T-cell (primary cell): ENCODE measurements at regions not wholly inside any gene's neighbourhood (a gene's known extent, or its start where the extent isn't known, plus 50 kb on each side); places are given as distances from the start of the nearest gene placed in this dataset.
"Not testable (repeated sequence)": the region's sequence is repeated elsewhere in the genome, so short reads cannot be mapped to it uniquely, and the experiment has no call there.

Experiments
- ATAC-seq, 4 experiments: fragments of 200-7000 bp in 3 of 4; fragments of 150-1000 bp in 1 of 4; cut with Tn5 transposase; replicated peaks in 1 of 4; 1 replicate in 3 of 4; 2 replicates in 1 of 4; pipeline ENCODE4 v1.10.0; 2021; ENCODE audit warnings: moderate library complexity in 3 of 4, mild to moderate bottlenecking in 2 of 4, moderate number of reproducible peaks in 1 of 4
- CTCF ChIA-PET, 2 donors: fragments of 300-600 bp; sonication (Branson Sonifier 250); formaldehyde crosslinking; loops; one replicate each; lab custom pipeline; 2022; ENCODE audit warnings: antibody characterized with exemption in 2 of 2; lab: Charles Lee
- POLR2A ChIA-PET, 2 donors: fragments of 300-600 bp; sonication (Branson Sonifier 250); formaldehyde crosslinking; loops; one replicate each; lab custom pipeline; 2022; ENCODE audit warnings: antibody characterized with exemption in 2 of 2; lab: Charles Lee
- DNase-seq, 35 experiments: peaks; one replicate each; pipeline versions ENCODE4 v3.0.0 to v3.0.0-alpha.2; 2013 to 2023
- H3K27ac ChIP-seq: one replicate; pipeline ENCODE4 v1.5.1; 2013; ENCODE audit warnings: low read length
- H3K27me3 ChIP-seq, 2 experiments: replicated peaks in 1 of 2; 1 replicate in 1 of 2; 2 replicates in 1 of 2; pipeline versions ENCODE4 v1.6.1 to v1.7.0; 2013; ENCODE audit warnings: low read length in 1 of 2, mixed read lengths in 1 of 2; ENCODE audit not compliant: control insufficient read depth in 2 of 2, insufficient read depth in 2 of 2; ENCODE audit errors: extremely low read depth in 1 of 2
- H3K36me3 ChIP-seq, 2 donors: 1 replicate in 1 of 2; 2 replicates in 1 of 2; pipeline versions ENCODE4 v1.6.1 to v1.7.0; 2013; ENCODE audit warnings: low read length in 1 of 2; ENCODE audit not compliant: control insufficient read depth in 2 of 2, insufficient read depth in 1 of 2; ENCODE audit errors: extremely low read depth in 1 of 2
- H3K4me1 ChIP-seq, 2 experiments: 1 replicate in 1 of 2; 2 replicates in 1 of 2; pipeline versions ENCODE4 v1.6.1 to v1.7.0; 2013; ENCODE audit warnings: low read length in 2 of 2, mixed read lengths in 1 of 2; ENCODE audit not compliant: insufficient read depth in 2 of 2, control insufficient read depth in 1 of 2; ENCODE audit errors: extremely low read depth in 1 of 2
- H3K4me3 ChIP-seq, 2 donors: 1 replicate in 1 of 2; 2 replicates in 1 of 2; pipeline versions ENCODE4 v1.5.1 to v1.7.0; 2013; ENCODE audit warnings: mild to moderate bottlenecking in 2 of 2, low read length in 1 of 2, moderate library complexity in 1 of 2; ENCODE audit not compliant: control insufficient read depth in 1 of 2; ENCODE audit errors: extremely low read depth in 1 of 2
- H3K9me3 ChIP-seq: 2 replicates; pipeline ENCODE4 v1.7.0; 2013
- H3K27ac Mint-ChIP-seq, 2 donors: one replicate each; pipeline ENCODE4 v1.8.0; 2020 to 2021; ENCODE audit warnings: mild to moderate bottlenecking in 2 of 2, mixed read lengths in 2 of 2
- H3K27me3 Mint-ChIP-seq, 2 donors: one replicate each; pipeline ENCODE4 v1.8.0; 2021 to 2022; ENCODE audit warnings: mixed read lengths in 2 of 2
- H3K36me3 Mint-ChIP-seq: one replicate; pipeline ENCODE4 v1.8.0; 2021; ENCODE audit warnings: mixed read lengths
- H3K4me1 Mint-ChIP-seq, 3 donors: one replicate each; pipeline ENCODE4 v1.8.0; 2020 to 2022; ENCODE audit warnings: mixed read lengths in 3 of 3, mild to moderate bottlenecking in 1 of 3
- H3K4me3 Mint-ChIP-seq, 3 donors: one replicate each; pipeline ENCODE4 v1.8.0; 2020 to 2022; ENCODE audit warnings: mild to moderate bottlenecking in 3 of 3, mixed read lengths in 3 of 3, moderate library complexity in 3 of 3
- H3K9me3 Mint-ChIP-seq, 3 donors: one replicate each; pipeline ENCODE4 v1.8.0; 2020 to 2022; ENCODE audit warnings: mixed read lengths in 3 of 3
- WGBS: methylation state at CpG from one replicate; pipeline ENCODE4 v1.1.5; 2013; ENCODE audit warnings: missing lambda C conversion rate; ENCODE audit not compliant: insufficient coverage; 5-methylcytosine and 5-hydroxymethylcytosine counted together

- no peaks in the 10 kb centered on the region for H3K4me1 Mint-ChIP-seq
- peaks cover 0 to 17% of the 10 kb centered on the region in 2 experiments for H3K27me3 ChIP-seq
- WGBS: 73% methylated on average over 6 of the region's 8 CpGs
- H3K4me1 ChIP-seq: no peaks in the 10 kb centered on the region
- H3K36me3 Mint-ChIP-seq: no peaks in the 10 kb centered on the region
- POLR2A ChIA-PET: no interaction called here
- peaks cover 0 to 16% of the 10 kb centered on the region in 2 donors for H3K27me3 Mint-ChIP-seq
- H3K9me3 ChIP-seq: no peaks in the 10 kb centered on the region
- H3K36me3 ChIP-seq: no peaks in the 10 kb centered on the region
- H3K27ac Mint-ChIP-seq: no peak overlapping the region
- H3K4me3 ChIP-seq: no peak overlapping the region
- H3K9me3 Mint-ChIP-seq: no peaks in the 10 kb centered on the region
- no peak overlapping the region for H3K4me3 Mint-ChIP-seq
- DNase-seq (no peak), ATAC-seq (no peak)
- CTCF ChIA-PET: no interaction called here
- no peak overlapping the region for H3K27ac ChIP-seq
Observed at GRCh38 chr17:31724619-31725018, 134.4 kb downstream of the COPRS start.

- ChIA-PET CTCF (no interaction called here), POLR2A (no interaction called here)
- Histone ChIP-seq H3K4me3 (no peak overlapping the region), H3K36me3 (no peaks in the 10 kb centered on the region), H3K4me1 (no peaks in the 10 kb centered on the region), H3K27ac (no peak overlapping the region), H3K9me3 (no peaks in the 10 kb centered on the region), H3K27me3 (peaks cover 0 to 13% of the 10 kb centered on the region in 2 experiments)
- H3K4me3 Mint-ChIP-seq: no peak overlapping the region
- H3K27me3 Mint-ChIP-seq: peaks cover 0 to 15% of the 10 kb centered on the region in 2 donors
- ATAC-seq (no peak), DNase-seq (no peak)
- 93% methylated on average over 6 of the region's 8 CpGs for WGBS
- no peaks in the 10 kb centered on the region for H3K9me3 Mint-ChIP-seq
- no peaks in the 10 kb centered on the region for H3K36me3 Mint-ChIP-seq
- no peak overlapping the region for H3K27ac Mint-ChIP-seq
- H3K4me1 Mint-ChIP-seq: no peaks in the 10 kb centered on the region
Observed at GRCh38 chr17:31724026-31724425, 135.0 kb downstream of the COPRS start.

GRCh38 chr17:31722251-31723056, 136.6 kb downstream of the COPRS start:
- Mint-ChIP-seq H3K36me3 (no peaks in the 10 kb centered on the region), H3K27me3 (peaks cover 0 to 15% of the 10 kb centered on the region in 2 donors), H3K9me3 (no peaks in the 10 kb centered on the region), H3K4me1 (no peaks in the 10 kb centered on the region), H3K4me3 (no peak overlapping the region), H3K27ac (no peak overlapping the region)
- Histone ChIP-seq H3K4me1 (no peaks in the 10 kb centered on the region), H3K27me3 (peaks cover 0 to 7% of the 10 kb centered on the region in 2 experiments), H3K9me3 (no peaks in the 10 kb centered on the region), H3K27ac (no peak overlapping the region), H3K36me3 (no peaks in the 10 kb centered on the region), H3K4me3 (no peak overlapping the region)
- POLR2A ChIA-PET: no interaction called here
- CTCF ChIA-PET: no interaction called here
- 71% methylated on average over 13 of the region's 14 CpGs for WGBS
- DNase-seq (no peak), ATAC-seq (no peak)

GRCh38 chr17:31721291-31722025, 137.6 kb downstream of the COPRS start:
- Mint-ChIP-seq H3K36me3 (no peaks in the 10 kb centered on the region), H3K4me3 (no peak overlapping the region), H3K27me3 (peaks cover 0 to 15% of the 10 kb centered on the region in 2 donors), H3K27ac (no peak overlapping the region), H3K9me3 (no peaks in the 10 kb centered on the region), H3K4me1 (no peaks in the 10 kb centered on the region)
- H3K9me3 ChIP-seq: no peaks in the 10 kb centered on the region
- WGBS: 78% methylated on average over 7 of the region's 8 CpGs
- ATAC-seq: no peak
- no peaks in the 10 kb centered on the region for H3K4me1 ChIP-seq
- H3K27me3 ChIP-seq: peaks cover 0 to 7% of the 10 kb centered on the region in 2 experiments
- CTCF ChIA-PET: no interaction called here
- H3K27ac ChIP-seq: no peak overlapping the region
- H3K4me3 ChIP-seq: no peak overlapping the region
- DNase-seq: no peak
- POLR2A ChIA-PET: no interaction called here
- no peaks in the 10 kb centered on the region for H3K36me3 ChIP-seq

- H3K36me3 Mint-ChIP-seq, H3K4me3 ChIP-seq, H3K4me1 ChIP-seq, H3K4me3 Mint-ChIP-seq, H3K36me3 ChIP-seq, H3K27me3 Mint-ChIP-seq, H3K27ac ChIP-seq, POLR2A ChIA-PET, H3K9me3 Mint-ChIP-seq, CTCF ChIA-PET, H3K9me3 ChIP-seq, ATAC-seq, H3K27me3 ChIP-seq, DNase-seq, H3K27ac Mint-ChIP-seq, H3K4me1 Mint-ChIP-seq: not testable (repeated sequence)
- WGBS: 70% methylated on average over 2 of the region's 6 CpGs
Observed at GRCh38 chr17:31717251-31717650, 141.8 kb downstream of the COPRS start.

- CTCF ChIA-PET: interaction anchor here in 1 of 2 donors (0.7 kb wide), 1 partner anchor 72 kb away, joined by 3 read pairs; no protein-coding TSS in a partner anchor
Observed at GRCh38 chr17:31715446-31715845, 143.6 kb downstream of the COPRS start.

More at GRCh38 chr17:31715446-31715845, 143.6 kb downstream of the COPRS start:
- DNase-seq (peak in 5 of 35 experiments; percentile 3 to 23 (median 4)), ATAC-seq (no peak)
- peaks cover 0 to 3% of the 10 kb centered on the region in 2 experiments for H3K27me3 ChIP-seq
- no peak overlapping the region for H3K27ac ChIP-seq
- no peaks in the 10 kb centered on the region for H3K36me3 ChIP-seq
- H3K9me3 ChIP-seq: no peaks in the 10 kb centered on the region
- WGBS: 40% methylated on average over 3 of the region's 5 CpGs
- H3K36me3 Mint-ChIP-seq: no peaks in the 10 kb centered on the region
- H3K4me1 Mint-ChIP-seq: peaks cover 0 to 4% (median 0%) of the 10 kb centered on the region in 3 donors
- H3K27me3 Mint-ChIP-seq: peaks cover 0 to 1% of the 10 kb centered on the region in 2 donors
- POLR2A ChIA-PET: interaction anchor here (0.6 kb wide), 2 partner anchors 20 to 78 kb away, joined by 5 to 8 read pairs; no protein-coding TSS in a partner anchor
- no peak overlapping the region for H3K27ac Mint-ChIP-seq
- no peak overlapping the region for H3K4me3 Mint-ChIP-seq
- H3K9me3 Mint-ChIP-seq: no peaks in the 10 kb centered on the region
- no peaks in the 10 kb centered on the region for H3K4me1 ChIP-seq
- H3K4me3 ChIP-seq: no peak overlapping the region
